Common myeloid progenitor, CD34-positive (primary cell): ENCODE measurements at regions not wholly inside any gene's neighbourhood (a gene's known extent, or its start where the extent isn't known, plus 50 kb on each side); places are given as distances from the start of the nearest gene placed in this dataset.

Experiments used
- CTCF ChIA-PET: fragments of 350-600 bp; sonication (Branson Sonifier 250); formaldehyde crosslinking; loops from one replicate; lab custom pipeline; 2021; ENCODE audit warnings: antibody characterized with exemption; lab: Charles Lee
- POLR2A ChIA-PET: fragments of 350-600 bp; sonication (Branson Sonifier 250); formaldehyde crosslinking; loops from one replicate; lab custom pipeline; 2021; ENCODE audit warnings: antibody characterized with exemption; lab: Charles Lee
- DNase-seq, 3 donors: peaks; one replicate each; pipeline versions ENCODE4 v3.0.0 to v3.0.0-alpha.2; 2013
- H3K27ac ChIP-seq, 2 experiments: 1 replicate in 1 of 2; 2 replicates in 1 of 2; pipeline ENCODE4 v1.7.0; 2013; ENCODE audit warnings: inconsistent platforms in 2 of 2, low read length in 2 of 2, mild to moderate bottlenecking in 2 of 2, low read depth in 1 of 2, moderate library complexity in 1 of 2; ENCODE audit not compliant: severe bottlenecking in 2 of 2, insufficient read depth in 1 of 2, poor library complexity in 1 of 2
- H3K27me3 ChIP-seq, 5 experiments: replicated peaks in 2 of 5; 1 replicate in 3 of 5; 2 replicates in 2 of 5; pipeline versions ENCODE4 v1.6.1 to v1.7.0; 2013; ENCODE audit warnings: low read length in 4 of 5, mild to moderate bottlenecking in 2 of 5, moderate library complexity in 2 of 5, inconsistent platforms in 1 of 5; ENCODE audit not compliant: insufficient read depth in 5 of 5, control insufficient read depth in 4 of 5
- H3K36me3 ChIP-seq, 4 experiments: 1 replicate in 2 of 4; 2 replicates in 2 of 4; pipeline versions ENCODE4 v1.6.1 to v1.7.0; 2013; ENCODE audit warnings: low read length in 3 of 4, control low read depth in 1 of 4, mild to moderate bottlenecking in 1 of 4; ENCODE audit not compliant: control insufficient read depth in 4 of 4, insufficient read depth in 4 of 4
- H3K4me1 ChIP-seq, 4 experiments: 1 replicate in 3 of 4; 2 replicates in 1 of 4; pipeline versions ENCODE4 v1.6.1 to v1.7.1; 2013; ENCODE audit warnings: low read length in 3 of 4, mild to moderate bottlenecking in 3 of 4, control low read depth in 1 of 4, inconsistent platforms in 1 of 4, moderate library complexity in 1 of 4; ENCODE audit not compliant: control insufficient read depth in 4 of 4, insufficient read depth in 4 of 4; ENCODE audit errors: control extremely low read depth in 1 of 4
- H3K4me3 ChIP-seq, 7 experiments: 1 replicate in 4 of 7; 2 replicates in 3 of 7; pipeline versions ENCODE4 v1.5.1 to v1.7.0; 2013; ENCODE audit warnings: mild to moderate bottlenecking in 7 of 7, low read length in 6 of 7, moderate library complexity in 6 of 7, inconsistent platforms in 2 of 7, low read depth in 2 of 7, control low read depth in 1 of 7; ENCODE audit not compliant: insufficient read depth in 4 of 7, control insufficient read depth in 1 of 7; ENCODE audit errors: extremely low read depth in 1 of 7
- H3K9me3 ChIP-seq, 5 experiments: 1 replicate in 4 of 5; 2 replicates in 1 of 5; pipeline versions ENCODE4 v1.6.1 to v1.7.1; 2013; ENCODE audit warnings: low read length in 4 of 5, mild to moderate bottlenecking in 2 of 5, inconsistent platforms in 1 of 5, low read depth in 1 of 5, moderate library complexity in 1 of 5; ENCODE audit not compliant: control insufficient read depth in 4 of 5, insufficient read depth in 2 of 5; ENCODE audit errors: control extremely low read depth in 1 of 5
- WGBS: methylation state at CpG from one replicate; pipeline ENCODE4 v1.1.5; 2013; ENCODE audit not compliant: insufficient coverage; 5-methylcytosine and 5-hydroxymethylcytosine counted together

DNA sequence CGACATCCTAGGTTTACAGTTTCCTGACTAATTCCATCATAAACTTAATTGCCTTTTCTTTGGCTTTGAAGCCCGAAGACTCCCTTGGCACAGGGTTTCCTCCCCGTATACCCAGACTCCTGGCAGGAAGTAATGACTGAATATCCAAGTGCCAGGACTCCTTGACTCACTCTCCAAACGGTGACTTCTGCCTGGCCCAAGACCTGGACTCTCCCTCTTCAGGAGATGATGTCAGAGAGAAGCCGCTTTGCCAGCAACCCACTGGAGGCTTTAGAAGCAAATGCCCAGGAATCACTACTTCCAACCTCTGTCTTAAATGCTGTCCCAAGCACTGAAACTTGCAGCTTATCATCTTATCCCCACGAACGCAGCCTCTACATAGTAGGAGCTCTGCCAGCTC is 146.5 kb downstream of the RGS9 start:
- Histone ChIP-seq H3K9me3 (peaks cover 0 to 10% (median 2%) of the 10 kb centered on the region in 5 experiments), H3K27ac (no peak overlapping the region), H3K4me3 (no peak overlapping the region), H3K4me1 (no peaks in the 10 kb centered on the region), H3K27me3 (peaks cover 0 to 20% (median 13%) of the 10 kb centered on the region in 5 experiments), H3K36me3 (no peaks in the 10 kb centered on the region)
- DNase-seq, result no peak
- WGBS, result 86% methylated on average over 6 of the region's 7 CpGs
- POLR2A ChIA-PET, result no interaction called here
- CTCF ChIA-PET, result interaction anchor here (1.4 kb wide), 1 partner anchor 10 kb away, joined by 5 read pairs; no protein-coding TSS in a partner anchor

DNA sequence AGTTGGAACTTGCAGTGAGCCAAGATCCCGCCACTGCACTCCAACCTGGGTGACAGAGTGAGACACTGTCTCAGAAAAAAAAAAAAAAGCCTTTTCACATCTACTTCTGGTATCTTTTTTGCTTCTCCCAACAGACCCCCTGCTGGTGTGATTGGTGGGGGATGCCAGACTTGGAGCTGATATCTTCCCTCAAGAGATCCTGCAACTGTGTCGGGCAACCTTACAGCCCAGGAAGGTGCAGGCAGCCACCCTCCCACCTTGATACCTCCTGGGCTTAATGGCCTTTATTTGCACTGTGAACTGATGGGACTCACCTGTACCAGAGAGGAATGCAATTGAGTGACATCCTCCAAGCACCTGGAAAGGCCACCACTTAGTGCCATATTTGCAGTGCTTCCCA is 142.3 kb downstream of the RGS9 start:
- Histone ChIP-seq H3K9me3 (peaks cover 0 to 10% (median 2%) of the 10 kb centered on the region in 5 experiments), H3K27me3 (peaks cover 0 to 30% (median 8%) of the 10 kb centered on the region in 5 experiments), H3K4me3 (no peak overlapping the region), H3K27ac (no peak overlapping the region), H3K36me3 (no peaks in the 10 kb centered on the region), H3K4me1 (peaks cover 0 to 9% (median 5%) of the 10 kb centered on the region in 4 experiments)
- ChIA-PET POLR2A (interaction anchor here (0.6 kb wide), 1 partner anchor 13 kb away, joined by 3 read pairs; no protein-coding TSS in a partner anchor), CTCF (interaction anchor here (1.7 to 2.3 kb wide), 2 partner anchors 11 to 14 kb away, joined by 5 to 11 read pairs; no protein-coding TSS in a partner anchor)
- no peak for DNase-seq
- WGBS, result 80% methylated on average over 1 of the region's 2 CpGs

GRCh38 chr17:65278820-65279184 is 141.6 kb downstream of the RGS9 start:
- H3K27ac ChIP-seq, result no peak overlapping the region
- CTCF ChIA-PET, result interaction anchor here (1.7 to 2.3 kb wide), 2 partner anchors 10 to 15 kb away, joined by 5 to 11 read pairs; no protein-coding TSS in a partner anchor
- peaks cover 0 to 9% (median 5%) of the 10 kb centered on the region in 4 experiments for H3K4me1 ChIP-seq
- 76% methylated on average over 8 of the region's 10 CpGs for WGBS
- DNase-seq, result no peak
- H3K4me3 ChIP-seq, result no peak overlapping the region
- H3K36me3 ChIP-seq, result no peaks in the 10 kb centered on the region
- POLR2A ChIA-PET, result no interaction called here
- peaks cover 0 to 30% (median 8%) of the 10 kb centered on the region in 5 experiments for H3K27me3 ChIP-seq
- peaks cover 0 to 10% (median 0%) of the 10 kb centered on the region in 5 experiments for H3K9me3 ChIP-seq

- H3K27me3 ChIP-seq, result peaks cover 0 to 29% (median 8%) of the 10 kb centered on the region in 5 experiments
- no peak overlapping the region for H3K27ac ChIP-seq
- H3K4me3 ChIP-seq, result no peak overlapping the region
- H3K4me1 ChIP-seq, result peaks cover 0 to 9% (median 5%) of the 10 kb centered on the region in 4 experiments
- DNase-seq, result peak; percentile 43 to 56 (median 49)
- ChIA-PET POLR2A (no interaction called here), CTCF (interaction anchor here (1.7 to 2.3 kb wide), 2 partner anchors 10 to 15 kb away, joined by 5 to 11 read pairs; no protein-coding TSS in a partner anchor)
- H3K36me3 ChIP-seq, result no peaks in the 10 kb centered on the region
- H3K9me3 ChIP-seq, result peaks cover 0 to 6% (median 0%) of the 10 kb centered on the region in 5 experiments
- WGBS, result 42% methylated on average over 12 of the region's 12 CpGs
Measured at GRCh38 chr17:65278050-65278819, 141.1 kb downstream of the RGS9 start.

GRCh38 chr17:65277576-65277975 is 140.4 kb downstream of the RGS9 start:
- ChIA-PET POLR2A (no interaction called here), CTCF (interaction anchor here (1.7 kb wide), 1 partner anchor 9 kb away, joined by 5 read pairs; no protein-coding TSS in a partner anchor)
- Histone ChIP-seq H3K36me3 (no peaks in the 10 kb centered on the region), H3K9me3 (peaks cover 0 to 2% (median 0%) of the 10 kb centered on the region in 5 experiments), H3K27ac (no peak overlapping the region), H3K4me3 (peak overlapping the region in 1 of 7 experiments; percentile 6), H3K27me3 (peaks cover 0 to 31% (median 8%) of the 10 kb centered on the region in 5 experiments), H3K4me1 (peaks cover 0 to 9% (median 5%) of the 10 kb centered on the region in 4 experiments)
- WGBS, result 5% methylated on average over 8 of the region's 10 CpGs
- peak in 2 of 3 donors; percentile 25 to 42 for DNase-seq
